ENCODE measurements at regions not wholly inside any gene's neighbourhood (a gene's known extent, or its start where the extent isn't known, plus 50 kb on each side); places are given as distances from the start of the nearest gene placed in this dataset.

DNA sequence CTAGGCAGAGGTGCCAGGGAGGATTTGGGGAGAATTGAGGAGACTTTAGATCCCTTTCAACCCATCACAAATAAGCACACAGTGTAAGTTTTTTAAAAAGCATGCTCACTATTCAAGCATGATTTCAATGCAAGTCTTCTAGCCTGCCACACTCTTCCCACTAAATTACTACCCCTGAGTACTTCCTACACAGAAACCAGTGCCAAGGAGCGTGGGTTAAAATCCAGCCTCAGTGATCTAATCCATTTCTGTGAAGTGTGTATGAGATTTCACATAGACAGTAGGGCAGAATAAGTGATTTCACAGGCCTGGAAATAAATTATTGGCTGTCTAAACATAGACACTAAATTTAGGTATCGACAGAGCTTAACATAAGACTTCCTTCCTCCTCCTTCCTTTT lies 142.9 kb upstream of the ATP1B1 start:
- TF ChIP-seq, protein P1, sequence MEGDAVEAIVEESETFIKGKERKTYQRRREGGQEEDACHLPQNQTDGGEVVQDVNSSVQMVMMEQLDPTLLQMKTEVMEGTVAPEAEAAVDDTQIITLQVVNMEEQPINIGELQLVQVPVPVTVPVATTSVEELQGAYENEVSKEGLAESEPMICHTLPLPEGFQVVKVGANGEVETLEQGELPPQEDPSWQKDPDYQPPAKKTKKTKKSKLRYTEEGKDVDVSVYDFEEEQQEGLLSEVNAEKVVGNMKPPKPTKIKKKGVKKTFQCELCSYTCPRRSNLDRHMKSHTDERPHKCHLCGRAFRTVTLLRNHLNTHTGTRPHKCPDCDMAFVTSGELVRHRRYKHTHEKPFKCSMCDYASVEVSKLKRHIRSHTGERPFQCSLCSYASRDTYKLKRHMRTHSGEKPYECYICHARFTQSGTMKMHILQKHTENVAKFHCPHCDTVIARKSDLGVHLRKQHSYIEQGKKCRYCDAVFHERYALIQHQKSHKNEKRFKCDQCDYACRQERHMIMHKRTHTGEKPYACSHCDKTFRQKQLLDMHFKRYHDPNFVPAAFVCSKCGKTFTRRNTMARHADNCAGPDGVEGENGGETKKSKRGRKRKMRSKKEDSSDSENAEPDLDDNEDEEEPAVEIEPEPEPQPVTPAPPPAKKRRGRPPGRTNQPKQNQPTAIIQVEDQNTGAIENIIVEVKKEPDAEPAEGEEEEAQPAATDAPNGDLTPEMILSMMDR (IDR thresholded peaks at IDR 0.05; ENCODE audit: borderline replicate concordance, extremely low read depth, low read length, poor library complexity, severe bottlenecking): no peak
- no peak for TF ChIP-seq EZH2 (IDR thresholded peaks at IDR 0.05; ENCODE audit: borderline replicate concordance, low read depth, low read length, severe bottlenecking)
